Stimulated activated CD8-positive, alpha-beta memory T cell treated with anti-CD3 and anti-CD28 coated beads, Interleukin-2, amount 100 ng/mL, for 48 hours (primary cell): ENCODE measurements at regions not wholly inside any gene's neighbourhood (a gene's known extent, or its start where the extent isn't known, plus 50 kb on each side); places are given as distances from the start of the nearest gene placed in this dataset.

Source experiments
- DNase-seq, 2 donors: peaks; one replicate each; pipeline ENCODE4 v3.0.0-alpha.2; 2020; ENCODE audit warnings: low read depth in 2 of 2

DNA sequence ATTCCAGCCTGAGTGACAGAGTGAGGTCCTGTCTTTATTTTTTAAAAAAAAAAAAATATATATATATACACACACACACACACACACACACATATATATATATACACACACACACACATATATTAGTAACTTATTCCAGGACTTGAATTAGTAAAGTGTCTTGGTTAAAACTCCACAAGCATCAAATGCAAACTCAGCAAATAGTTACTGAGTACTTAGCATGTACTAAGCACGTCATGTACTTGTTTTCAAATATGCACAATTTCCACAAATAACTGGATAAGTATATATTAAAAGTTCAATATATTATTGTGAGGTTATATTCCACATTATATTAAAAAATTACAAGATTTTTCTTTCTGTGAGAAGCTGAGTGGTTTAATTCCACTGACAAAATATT is 304.7 kb downstream of the ZEB2 start:
- no peak for DNase-seq

DNA sequence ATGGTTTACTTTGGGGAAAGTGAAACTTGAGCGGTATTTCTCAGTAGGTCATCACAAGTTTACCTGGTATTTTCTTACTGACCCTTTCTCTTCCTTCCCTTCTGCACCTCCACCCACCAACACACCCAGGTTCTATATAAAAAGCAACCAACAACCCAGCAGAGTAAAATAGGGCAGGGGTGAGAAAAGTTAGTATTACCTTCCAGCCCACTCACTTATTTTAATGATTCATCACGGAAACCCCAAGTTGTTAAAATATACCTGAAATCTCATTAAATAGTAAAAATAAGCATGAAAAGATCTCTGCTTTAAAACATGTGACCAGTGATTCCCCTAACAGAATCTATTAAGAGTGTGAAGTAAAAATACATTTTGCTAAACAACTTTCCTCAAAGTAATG is 306.1 kb downstream of the ZEB2 start:
- DNase-seq = no peak

DNA sequence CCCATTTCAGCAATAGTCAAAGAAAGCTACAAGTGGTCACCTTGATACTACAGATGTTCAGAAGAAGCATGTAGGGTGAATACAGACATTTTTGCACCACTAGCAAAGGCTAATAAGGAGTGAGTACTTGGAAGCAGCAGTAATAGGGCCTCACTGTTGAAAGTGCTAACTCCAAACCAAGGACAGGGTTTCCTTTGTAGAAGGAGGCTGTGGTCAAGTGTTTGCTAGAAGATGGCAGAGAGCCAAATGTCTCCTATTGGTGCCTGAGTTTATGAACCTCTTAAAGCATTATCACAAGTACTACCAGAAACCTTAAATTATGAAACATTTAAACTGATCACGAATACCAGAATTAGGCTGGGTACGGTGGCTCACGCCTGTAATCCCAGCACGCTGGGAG is 308.1 kb downstream of the ZEB2 start:
- DNase-seq = no peak

DNA sequence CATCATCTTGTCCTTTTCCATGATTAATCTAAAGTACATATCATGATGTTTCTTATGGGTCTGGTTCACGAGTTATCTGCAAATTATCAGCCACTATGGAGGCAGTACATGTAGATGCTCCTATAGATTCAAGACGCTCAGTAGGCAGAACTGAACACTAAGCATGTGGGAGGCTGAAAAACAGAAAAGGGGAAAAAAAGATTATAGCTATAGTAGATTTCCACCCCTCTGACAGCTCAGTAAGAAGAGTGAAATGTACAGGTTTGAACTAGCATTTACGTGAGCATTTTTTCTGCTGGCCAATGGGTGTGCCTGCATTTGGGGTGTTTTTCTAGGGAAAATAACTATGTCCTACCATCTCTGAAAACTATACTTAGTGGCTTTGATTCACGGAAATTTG is 308.9 kb downstream of the ZEB2 start:
- DNase-seq = no peak

DNA sequence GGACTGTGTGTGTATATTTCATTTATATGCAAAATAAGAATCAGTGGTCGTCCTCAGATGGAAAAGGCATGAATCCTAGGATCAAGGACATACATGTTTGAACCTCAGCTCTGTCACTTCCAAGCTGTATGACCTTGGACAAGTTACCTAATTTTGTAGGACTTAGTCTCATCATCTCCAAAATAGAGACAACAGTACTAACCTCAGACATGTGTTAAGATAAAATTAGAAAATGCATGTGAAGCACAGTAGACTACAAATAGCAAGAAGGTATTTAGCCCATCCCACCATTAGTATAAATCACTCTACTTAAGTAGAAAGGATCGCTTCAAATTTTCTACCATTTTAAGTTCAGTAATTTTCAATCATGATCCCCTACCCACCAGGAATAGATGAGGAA is 309.8 kb downstream of the ZEB2 start:
- DNase-seq = no peak

DNA sequence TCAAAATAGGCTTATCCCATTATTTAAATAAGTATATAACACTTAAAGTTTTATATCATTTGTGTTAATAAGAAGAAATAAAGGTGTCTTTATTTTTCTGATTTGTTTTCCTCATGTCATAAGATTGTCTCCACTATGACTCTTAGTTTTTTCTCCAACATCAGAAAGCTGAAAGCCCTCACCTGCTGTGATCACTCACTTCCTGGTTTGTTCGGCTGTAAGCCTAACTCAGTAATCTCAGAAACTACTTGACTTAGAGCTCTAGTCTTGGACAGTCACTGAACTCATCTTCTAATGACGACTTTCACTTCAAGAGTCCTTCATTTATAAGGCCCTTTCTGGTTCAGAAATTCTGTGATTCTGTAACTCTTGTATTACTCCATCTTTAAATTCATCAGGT is 311.0 kb downstream of the ZEB2 start:
- DNase-seq = no peak

DNA sequence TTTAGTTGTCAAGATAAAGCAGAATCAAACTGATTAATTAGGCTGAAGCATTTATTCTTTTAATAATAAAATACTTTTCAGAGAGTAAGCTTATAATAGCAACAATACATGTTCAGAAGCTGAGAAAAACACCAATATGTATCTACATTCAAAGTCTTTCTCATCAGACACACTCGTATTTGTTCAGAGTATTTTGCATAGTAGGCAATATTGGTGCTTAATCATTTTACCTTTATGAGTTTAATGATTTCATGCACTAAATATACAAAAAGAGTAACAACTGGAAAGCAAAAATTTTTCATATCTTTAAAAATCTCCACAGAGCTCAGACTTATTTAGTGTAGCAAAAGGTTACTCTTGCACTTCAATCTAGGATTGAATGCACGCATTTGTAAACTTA is 313.9 kb downstream of the ZEB2 start:
- no peak for DNase-seq

DNA sequence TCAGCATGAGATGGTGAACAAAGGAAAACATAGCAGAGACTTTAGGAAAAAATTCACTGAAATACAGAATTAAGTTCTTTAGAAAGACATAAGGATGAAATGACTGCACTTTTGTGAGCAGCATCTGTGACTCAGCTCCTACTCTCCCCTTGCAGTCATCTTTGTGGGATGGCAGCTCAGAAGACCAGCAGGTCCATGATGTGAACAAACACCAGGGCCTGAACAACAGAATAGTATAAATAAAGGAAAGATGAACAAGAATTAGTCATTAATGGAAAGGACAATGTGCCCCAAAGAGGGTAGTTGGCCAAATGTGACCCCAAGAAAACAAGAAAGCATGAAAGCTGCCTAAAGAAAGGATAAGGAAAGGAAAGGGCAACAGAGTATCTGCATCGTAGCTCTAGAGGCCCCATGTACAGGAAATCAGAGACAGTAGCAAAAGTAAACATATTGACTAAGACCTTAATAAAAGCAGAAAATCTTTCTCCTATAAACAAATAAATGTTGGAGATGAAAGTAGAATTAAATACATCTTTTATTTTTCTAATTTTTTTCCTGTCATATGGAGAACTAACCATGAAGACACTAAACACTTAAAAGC is 318.0 kb downstream of the ZEB2 start:
- DNase-seq = no peak

DNA sequence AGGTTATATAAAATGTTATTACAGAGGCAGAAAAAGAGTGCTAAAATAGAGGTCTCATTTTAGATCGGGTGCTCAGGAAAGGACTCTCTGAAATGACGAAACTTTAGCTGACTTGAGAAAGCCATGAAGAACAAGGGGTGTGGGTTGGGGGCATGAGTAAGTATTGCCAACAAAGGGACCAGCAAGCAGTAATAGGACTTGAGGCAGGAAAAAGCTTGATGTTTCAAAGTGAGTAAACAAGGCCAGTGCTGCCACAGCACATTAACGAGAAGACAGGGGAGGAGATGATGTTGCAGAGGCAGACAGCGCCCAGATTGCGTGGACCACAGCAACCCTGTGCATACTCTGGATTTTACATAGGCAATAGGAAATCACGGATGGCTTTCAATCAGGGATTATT is 318.8 kb downstream of the ZEB2 start:
- peak in 1 of 2 donors; percentile 13 for DNase-seq

DNA sequence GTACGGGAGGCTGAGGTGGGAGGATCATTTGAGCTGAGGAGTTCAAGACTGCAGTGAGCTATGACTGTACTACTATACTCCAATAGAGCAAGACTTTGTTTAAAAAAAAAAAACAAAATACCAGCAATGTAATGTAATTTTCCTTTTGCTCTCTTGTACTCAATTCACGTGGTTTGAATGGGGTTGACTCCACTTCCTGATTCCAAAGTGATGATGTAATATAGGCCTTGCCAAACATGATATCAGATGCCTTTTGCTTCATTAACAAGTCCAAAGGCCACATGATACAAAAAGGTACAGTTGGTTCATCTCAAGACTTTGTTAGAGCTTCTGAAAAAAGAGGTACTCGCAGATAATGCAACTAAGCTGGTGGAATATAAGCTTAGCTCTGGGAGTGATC is 321.8 kb downstream of the ZEB2 start:
- no peak for DNase-seq

DNA sequence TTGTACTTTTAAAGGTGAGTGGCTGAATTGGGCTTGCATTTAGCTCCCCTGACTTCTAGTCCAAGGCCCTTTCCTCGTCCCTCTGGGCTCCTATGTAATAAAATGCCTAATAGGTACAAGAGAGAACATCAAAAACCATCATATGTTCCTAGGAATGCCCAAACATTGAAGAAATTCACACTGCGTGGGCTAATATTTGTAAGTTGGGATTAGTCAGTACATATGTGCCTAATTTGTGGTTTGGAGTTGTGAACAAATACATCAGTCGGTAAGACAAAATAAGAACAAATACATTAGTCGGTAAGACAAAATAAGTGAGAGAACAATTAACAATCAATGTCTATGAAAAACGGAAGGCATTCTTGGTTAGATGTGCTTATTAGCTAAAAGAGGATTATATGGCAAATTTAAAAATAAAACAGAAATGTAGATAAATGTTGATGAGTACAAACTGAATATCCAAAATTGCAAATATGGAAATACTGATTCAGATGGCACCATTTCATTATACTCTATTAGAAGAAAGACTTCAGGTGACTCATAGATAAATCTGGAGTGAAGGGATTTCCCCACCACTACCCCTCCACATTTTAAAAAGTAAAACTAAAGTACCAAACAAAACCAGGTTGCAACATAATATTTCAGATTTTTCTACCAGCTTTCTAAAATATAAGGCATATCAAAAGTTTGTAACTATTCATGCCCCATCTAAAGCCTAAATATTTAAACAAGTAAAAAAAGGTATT is 325.4 kb downstream of the ZEB2 start:
- DNase-seq = no peak

DNA sequence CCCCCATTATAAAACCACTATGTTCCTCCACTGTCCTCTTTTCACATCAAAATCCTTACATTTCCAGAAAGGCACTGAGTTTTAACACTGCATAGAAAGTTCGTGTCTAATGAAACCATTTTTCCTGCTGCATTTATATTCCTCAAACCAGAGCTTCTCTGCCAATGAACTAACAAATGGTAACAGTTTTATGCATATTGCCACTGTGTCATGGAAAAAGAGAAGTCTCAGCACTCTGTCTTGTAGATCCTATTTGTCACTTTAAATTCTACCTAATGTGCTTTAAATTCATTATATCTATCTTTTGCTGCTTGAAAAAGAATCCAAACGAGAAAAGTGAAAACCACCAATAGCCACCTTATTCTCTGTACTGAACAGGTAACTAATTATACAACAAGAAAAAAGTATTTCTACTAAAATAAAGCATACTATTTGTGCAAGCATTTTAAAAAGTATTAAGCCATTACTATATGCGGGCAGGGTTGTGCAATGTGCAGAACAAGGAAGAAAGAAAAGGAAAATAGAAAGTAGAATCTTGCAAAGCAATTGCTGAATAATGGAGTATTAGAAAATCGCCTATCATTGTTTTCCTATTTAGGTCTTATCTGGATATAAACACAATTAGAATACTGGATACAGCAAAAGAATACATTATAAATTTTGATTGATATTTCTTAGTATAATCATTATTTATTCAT is 328.9 kb downstream of the ZEB2 start:
- DNase-seq = no peak

DNA sequence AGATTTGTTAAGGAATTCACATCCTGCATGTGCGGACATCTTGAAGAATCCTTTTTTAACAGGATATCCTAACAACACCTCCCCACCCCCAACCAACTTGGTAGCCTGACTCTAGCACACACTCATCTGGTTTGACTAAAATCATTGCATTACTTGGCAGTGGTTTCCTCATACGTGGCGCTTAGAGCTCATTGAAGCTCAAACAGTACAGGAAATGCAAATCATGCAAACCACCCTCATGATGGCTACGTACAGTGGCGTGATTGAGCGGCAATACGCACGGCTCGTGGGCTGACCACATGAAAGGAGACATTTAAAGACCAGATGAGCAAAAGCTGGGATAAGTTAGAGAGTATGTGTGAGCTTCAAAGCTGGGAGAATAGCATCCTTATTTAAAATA is 336.2 kb downstream of the ZEB2 start:
- DNase-seq = peak; percentile 51 to 69

DNA sequence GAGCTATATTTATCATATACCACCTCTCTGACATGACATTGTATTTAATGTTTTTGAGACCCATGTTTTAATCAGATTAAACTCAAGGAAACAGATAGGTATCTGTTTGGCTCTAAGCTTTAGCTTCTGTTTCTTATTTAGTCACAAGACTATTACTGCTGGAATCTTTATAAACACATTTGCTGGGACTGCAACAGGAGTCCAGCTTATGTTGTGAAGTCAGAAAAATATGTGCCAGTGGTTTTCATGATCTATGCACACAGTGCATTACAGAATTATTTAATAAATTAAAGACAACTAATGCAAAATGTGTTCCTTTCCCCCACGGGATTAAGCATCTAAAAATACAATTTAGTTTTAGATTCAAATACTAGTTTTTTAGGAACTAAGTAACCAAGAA is 338.9 kb downstream of the ZEB2 start:
- no peak for DNase-seq

DNA sequence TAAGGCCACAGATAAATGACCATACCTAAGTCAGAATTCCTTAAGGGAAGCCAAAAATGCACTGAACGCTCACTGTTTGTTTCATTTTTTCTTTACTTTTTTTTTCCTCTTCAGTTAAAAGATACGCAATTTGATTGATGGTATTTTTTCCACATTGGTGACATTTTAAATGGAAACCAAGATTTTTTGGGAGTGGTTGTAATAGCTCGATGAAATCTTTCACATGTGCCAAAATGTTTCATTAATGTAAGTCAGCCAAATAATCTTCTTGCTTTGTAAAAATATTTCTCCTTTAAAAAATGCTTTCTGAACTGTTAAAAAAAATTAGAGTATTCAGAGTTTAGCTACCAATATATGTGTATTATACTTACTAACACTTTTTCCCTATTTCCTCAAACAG is 339.8 kb downstream of the ZEB2 start:
- no peak for DNase-seq

DNA sequence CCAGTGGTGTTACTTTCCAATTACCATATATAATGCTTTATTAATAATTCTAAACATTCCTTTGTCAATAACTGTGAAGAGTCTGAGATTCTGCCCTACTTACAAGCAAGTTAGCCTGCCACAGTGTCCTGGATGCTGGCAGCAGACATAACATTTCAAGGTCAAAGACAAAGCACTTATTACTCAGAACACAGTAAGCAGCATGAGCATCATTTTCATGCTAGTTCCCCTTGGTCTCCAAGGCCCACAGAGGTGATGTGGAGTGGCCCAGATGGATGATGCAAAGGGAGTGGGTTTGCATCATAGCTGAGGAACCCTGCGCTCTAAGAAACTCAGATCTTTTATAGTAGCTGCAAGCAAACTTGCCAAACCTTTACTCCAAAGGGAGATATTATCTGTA is 349.7 kb downstream of the ZEB2 start:
- no peak for DNase-seq

DNA sequence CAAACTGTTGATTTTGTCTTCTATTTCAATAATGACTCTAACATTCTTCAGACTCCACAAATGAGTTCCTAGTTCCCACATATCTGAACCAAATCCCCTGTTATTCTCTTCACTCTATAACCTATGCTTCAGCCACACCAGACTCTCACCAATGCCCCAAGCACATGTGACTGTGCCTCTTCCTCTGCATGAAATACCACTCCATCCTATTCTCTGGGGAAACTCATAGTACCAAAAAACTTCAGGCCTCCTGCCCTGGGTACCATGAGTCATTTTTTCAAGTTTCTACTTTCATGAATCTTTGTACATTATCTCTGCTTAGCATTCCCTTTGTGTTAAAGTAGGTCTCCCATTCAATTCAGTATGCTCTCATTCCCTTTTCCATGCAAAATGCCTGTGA is 353.2 kb downstream of the ZEB2 start:
- no peak for DNase-seq

DNA sequence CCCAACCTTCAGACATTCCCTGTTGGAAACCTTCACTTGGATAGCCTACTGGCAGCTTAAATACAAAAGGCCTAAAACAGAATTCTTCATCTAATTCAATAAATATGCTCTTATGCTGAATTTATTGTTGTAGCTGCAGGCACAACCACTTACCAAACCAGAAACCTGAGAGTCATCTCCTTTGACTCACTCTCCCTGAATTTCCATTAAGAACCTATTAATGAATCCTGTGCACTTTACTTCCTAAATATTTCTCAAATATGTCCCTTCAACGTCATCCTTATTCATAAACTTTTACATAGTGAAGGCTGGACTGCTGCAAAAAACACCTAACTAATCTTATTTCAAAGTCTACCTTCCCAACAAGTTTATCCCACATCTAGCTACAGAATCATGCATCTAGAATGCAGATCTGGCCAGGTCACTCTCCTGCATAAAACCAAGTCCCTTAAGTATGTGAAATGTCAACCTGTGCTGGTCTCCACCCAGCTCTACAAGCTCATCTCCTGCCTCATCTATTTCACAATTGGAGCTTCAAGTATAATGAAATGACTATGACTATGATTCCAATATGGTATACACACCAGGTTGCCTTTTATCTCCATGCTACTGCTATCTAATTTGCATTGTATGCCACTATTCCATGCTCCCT is 354.2 kb downstream of the ZEB2 start:
- DNase-seq = no peak

DNA sequence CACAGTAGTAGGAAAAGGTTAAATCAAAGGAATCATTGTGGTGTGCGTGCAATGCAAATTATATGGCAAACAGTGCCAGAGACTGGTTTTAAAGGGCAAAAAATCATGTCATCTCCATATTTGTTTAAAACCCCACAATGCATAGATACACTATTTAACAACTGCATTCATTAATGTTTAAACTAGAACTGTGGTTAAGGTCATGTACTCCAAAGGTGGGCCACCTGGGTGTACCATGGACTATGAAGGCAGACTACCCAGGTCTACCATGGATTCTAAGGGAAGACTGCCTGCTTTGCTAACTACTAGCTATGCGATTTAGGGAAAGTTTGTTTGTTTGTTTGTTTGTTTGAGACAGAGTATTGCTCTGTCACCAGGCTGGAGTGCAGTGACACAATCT is 356.3 kb downstream of the ZEB2 start:
- DNase-seq = no peak

DNA sequence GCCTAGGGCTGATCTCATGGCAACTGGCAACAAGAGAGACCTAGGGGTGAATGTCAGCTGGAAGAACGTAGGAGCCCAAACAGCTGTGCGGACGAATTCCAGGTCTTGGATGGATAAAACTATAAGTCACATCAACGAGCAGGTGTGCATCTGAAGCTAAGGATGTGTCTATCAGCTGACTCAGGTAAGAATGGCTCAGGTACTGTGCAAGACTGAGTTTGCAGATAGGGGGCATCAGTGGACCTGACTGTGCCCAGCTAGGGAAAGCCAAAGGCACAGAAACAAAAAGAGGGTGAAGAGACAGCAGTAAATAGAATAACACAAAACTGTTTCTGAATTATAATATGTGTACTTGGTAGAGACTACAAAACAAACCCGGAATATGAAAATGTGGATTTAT is 357.3 kb downstream of the ZEB2 start:
- no peak for DNase-seq

DNA sequence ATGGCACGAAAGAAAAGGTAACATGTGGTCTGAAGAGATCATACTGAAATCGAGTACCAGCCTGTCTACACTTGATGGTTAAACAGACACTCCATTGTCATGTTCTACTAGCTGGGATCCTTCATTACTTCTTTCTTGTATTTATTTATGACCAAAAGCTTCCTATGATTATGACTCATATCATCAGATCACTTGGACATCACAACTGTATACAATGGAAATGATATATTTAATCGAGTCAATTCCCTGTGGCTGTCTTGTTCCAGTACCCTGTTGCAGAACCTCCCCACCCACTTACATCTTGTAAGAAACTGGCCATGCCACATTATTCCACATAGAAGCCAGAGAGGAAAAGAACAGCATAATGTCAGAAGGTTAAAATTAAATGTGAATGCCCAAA is 358.9 kb downstream of the ZEB2 start:
- DNase-seq = no peak

DNA sequence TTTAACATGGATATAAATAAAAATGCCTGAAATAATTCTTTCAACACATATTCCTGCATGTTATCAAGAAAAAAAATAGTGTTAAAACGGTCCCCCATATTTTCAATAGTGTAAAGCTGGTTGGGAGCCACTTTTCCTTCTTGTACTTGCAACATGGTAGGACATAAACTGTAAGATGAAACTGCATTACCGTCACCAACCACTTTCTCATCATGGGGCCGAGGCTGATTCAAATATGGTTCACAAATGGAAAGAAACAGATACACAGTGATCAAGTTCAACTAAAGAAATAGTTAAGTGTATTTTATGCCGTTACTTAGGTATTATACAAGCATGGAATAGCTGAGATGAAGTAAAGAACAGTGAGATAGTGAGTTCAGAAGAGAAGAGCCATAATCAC is 360.7 kb downstream of the ZEB2 start:
- no peak for DNase-seq

DNA sequence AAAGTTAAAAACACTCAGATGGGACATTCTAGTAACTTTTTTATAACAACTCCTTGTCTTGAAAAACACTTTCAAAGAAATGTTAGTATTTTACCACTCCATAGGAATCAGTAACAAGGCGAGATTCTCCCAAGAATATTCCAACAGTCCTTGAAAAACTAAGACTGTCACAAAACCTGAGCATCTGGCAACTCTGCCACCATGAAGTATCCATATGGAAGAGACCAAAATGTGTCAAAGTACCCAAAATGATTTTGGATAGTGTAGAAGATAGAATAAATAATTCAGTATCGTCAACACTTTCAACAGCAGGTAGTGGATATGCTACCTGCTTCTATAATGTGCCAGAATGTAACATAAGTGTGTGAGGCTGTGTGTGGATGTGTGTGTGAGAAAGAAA is 361.8 kb downstream of the ZEB2 start:
- DNase-seq = no peak
